Gastrocnemius medialis (tissue), 4 donors: ENCODE measurements at regions not wholly inside any gene's neighbourhood (a gene's known extent, or its start where the extent isn't known, plus 50 kb on each side); places are given as distances from the start of the nearest gene placed in this dataset.

Experiments used
- ATAC-seq, 2 donors: fragments of 150-250 bp; one replicate each; pipeline ENCODE4 v1.9.1; 2016
- DNase-seq, 2 donors: peaks; one replicate each; pipeline ENCODE4 v3.0.0-alpha.2; 2019
- H3K27ac ChIP-seq, 4 donors: fragments of 200-600 bp; sonication (generic); 1 replicate in 1 of 4; 2 replicates in 3 of 4; pipeline ENCODE4 v1.5.1; 2016 to 2018; ENCODE audit warnings: mild to moderate bottlenecking in 2 of 4, moderate library complexity in 1 of 4
- H3K27me3 ChIP-seq, 3 donors: fragments of 200-600 bp; sonication (generic) in 2 of 3; 1 replicate in 1 of 3; 2 replicates in 2 of 3; pipeline versions ENCODE4 v1.5.1 to v1.6.0; 2016 to 2019; ENCODE audit warnings: mild to moderate bottlenecking in 1 of 3, moderate library complexity in 1 of 3
- H3K36me3 ChIP-seq, 2 donors: fragments of 200-600 bp; sonication (generic) in 1 of 2; one replicate each; pipeline ENCODE4 v1.5.1; 2017 to 2018
- H3K4me1 ChIP-seq, 2 donors: fragments of 200-600 bp; sonication (generic) in 1 of 2; one replicate each; pipeline ENCODE4 v1.5.1; 2016 to 2017; ENCODE audit warnings: mild to moderate bottlenecking in 2 of 2
- H3K4me3 ChIP-seq, 4 donors: fragments of 200-600 bp; sonication (generic) in 3 of 4; 1 replicate in 1 of 4; 2 replicates in 3 of 4; pipeline ENCODE4 v1.5.1; 2016 to 2019; ENCODE audit warnings: mild to moderate bottlenecking in 2 of 4
- H3K9me3 ChIP-seq, 3 donors: fragments of 200-600 bp; sonication (generic) in 2 of 3; 1 replicate in 1 of 3; 2 replicates in 2 of 3; pipeline ENCODE4 v1.5.1; 2016 to 2019
- POLR2A ChIP-seq, 2 donors: fragments of 450-650 bp; IDR thresholded peaks; one replicate each; pipeline ENCODE4 v1.6.1; 2017; ENCODE audit warnings: antibody characterized with exemption in 2 of 2, mild to moderate bottlenecking in 2 of 2, moderate library complexity in 2 of 2
- in situ Hi-C, 4 donors: fragments of 200-750 bp; cut with MboI; loops; one replicate each; pipeline versions ENCODE4 v1.15.0 to v1.8.0; 2017; ENCODE audit warnings: low sequenced_read_pairs in 4 of 4
- intact Hi-C: fragments of 100-400 bp; cut with DNase I; formaldehyde crosslinking; loops from one replicate; pipeline ENCODE4 v1.15.1; 2023; ENCODE audit warnings: low total_unique reads
- TF ChIP-seq, protein P1 (sequence below), 5 experiments: fragments of 450-650 bp in 3 of 5; fragments of 200-600 bp in 2 of 5; sonication (generic) in 2 of 5; IDR thresholded peaks in 4 of 5; conservative IDR thresholded peaks in 1 of 5; 1 replicate in 4 of 5; 2 replicates in 1 of 5; pipeline ENCODE4 v1.5.1; 2016 to 2019; ENCODE audit warnings: antibody characterized with exemption in 5 of 5, mild to moderate bottlenecking in 3 of 5, moderate library complexity in 3 of 5

DNA sequence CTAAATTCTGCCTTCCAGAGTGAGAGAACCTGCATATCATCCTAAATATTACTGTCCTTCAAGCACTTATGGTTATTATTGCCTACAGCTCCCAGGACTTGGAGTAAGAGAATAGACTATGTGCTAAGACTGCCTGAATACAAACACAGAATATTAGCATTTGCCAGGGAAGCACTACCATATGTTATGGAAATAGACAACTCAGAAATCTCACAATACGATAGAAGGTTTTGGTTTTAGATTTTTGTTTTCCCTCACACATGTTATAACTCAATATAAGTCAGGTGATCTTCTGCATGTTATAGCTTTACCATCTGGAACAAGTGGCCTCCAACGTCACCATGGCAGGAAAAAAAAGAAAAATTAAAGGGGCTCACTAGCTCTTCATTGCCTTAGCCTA, 413.9 kb downstream of the LRRIQ3 start:
- in situ Hi-C loops (no loop called here), intact Hi-C loops (no loop called here)
- DNase-seq, result no peak

GRCh38 chr1:73783352-73783751, 414.6 kb downstream of the LRRIQ3 start:
- ATAC-seq (no peak), DNase-seq (no peak)
- Histone ChIP-seq H3K9me3 (no peaks in the 10 kb centered on the region), H3K27ac (no peak overlapping the region), H3K4me1 (no peaks in the 10 kb centered on the region), H3K27me3 (no peaks in the 10 kb centered on the region), H3K36me3 (no peaks in the 10 kb centered on the region), H3K4me3 (no peak overlapping the region)
- in situ Hi-C loops (no loop called here), intact Hi-C loops (no loop called here)
- TF ChIP-seq POLR2A (IDR thresholded peaks at IDR 0.05), result no peak
- TF ChIP-seq, protein P1, sequence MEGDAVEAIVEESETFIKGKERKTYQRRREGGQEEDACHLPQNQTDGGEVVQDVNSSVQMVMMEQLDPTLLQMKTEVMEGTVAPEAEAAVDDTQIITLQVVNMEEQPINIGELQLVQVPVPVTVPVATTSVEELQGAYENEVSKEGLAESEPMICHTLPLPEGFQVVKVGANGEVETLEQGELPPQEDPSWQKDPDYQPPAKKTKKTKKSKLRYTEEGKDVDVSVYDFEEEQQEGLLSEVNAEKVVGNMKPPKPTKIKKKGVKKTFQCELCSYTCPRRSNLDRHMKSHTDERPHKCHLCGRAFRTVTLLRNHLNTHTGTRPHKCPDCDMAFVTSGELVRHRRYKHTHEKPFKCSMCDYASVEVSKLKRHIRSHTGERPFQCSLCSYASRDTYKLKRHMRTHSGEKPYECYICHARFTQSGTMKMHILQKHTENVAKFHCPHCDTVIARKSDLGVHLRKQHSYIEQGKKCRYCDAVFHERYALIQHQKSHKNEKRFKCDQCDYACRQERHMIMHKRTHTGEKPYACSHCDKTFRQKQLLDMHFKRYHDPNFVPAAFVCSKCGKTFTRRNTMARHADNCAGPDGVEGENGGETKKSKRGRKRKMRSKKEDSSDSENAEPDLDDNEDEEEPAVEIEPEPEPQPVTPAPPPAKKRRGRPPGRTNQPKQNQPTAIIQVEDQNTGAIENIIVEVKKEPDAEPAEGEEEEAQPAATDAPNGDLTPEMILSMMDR (IDR thresholded peaks at IDR 0.05 in 4 of 5, conservative IDR thresholded peaks at IDR 0.05 in 1 of 5), result no peak

More for the DNA sequence above, 413.9 kb downstream of the LRRIQ3 start:
- no peaks in the 10 kb centered on the region for H3K9me3 ChIP-seq
- ATAC-seq, result no peak
- no peaks in the 10 kb centered on the region for H3K27me3 ChIP-seq
- no peaks in the 10 kb centered on the region for H3K36me3 ChIP-seq
- H3K4me1 ChIP-seq, result no peaks in the 10 kb centered on the region
- TF ChIP-seq, protein P1 (IDR thresholded peaks at IDR 0.05 in 4 of 5, conservative IDR thresholded peaks at IDR 0.05 in 1 of 5), result no peak
- no peak for TF ChIP-seq POLR2A (IDR thresholded peaks at IDR 0.05)
- no peak overlapping the region for H3K27ac ChIP-seq
- H3K4me3 ChIP-seq, result no peak overlapping the region

GRCh38 chr1:73782901-73783300, 415.1 kb downstream of the LRRIQ3 start:
- no peaks in the 10 kb centered on the region for H3K4me1 ChIP-seq
- no peak for DNase-seq
- intact Hi-C loops, result no loop called here
- TF ChIP-seq, protein P1 (IDR thresholded peaks at IDR 0.05 in 4 of 5, conservative IDR thresholded peaks at IDR 0.05 in 1 of 5), result no peak
- no peak for TF ChIP-seq POLR2A (IDR thresholded peaks at IDR 0.05)
- no peak for ATAC-seq
- H3K36me3 ChIP-seq, result no peaks in the 10 kb centered on the region
- H3K4me3 ChIP-seq, result no peak overlapping the region
- in situ Hi-C loops, result no loop called here
- no peaks in the 10 kb centered on the region for H3K27me3 ChIP-seq
- H3K9me3 ChIP-seq, result no peaks in the 10 kb centered on the region
- no peak overlapping the region for H3K27ac ChIP-seq

DNA sequence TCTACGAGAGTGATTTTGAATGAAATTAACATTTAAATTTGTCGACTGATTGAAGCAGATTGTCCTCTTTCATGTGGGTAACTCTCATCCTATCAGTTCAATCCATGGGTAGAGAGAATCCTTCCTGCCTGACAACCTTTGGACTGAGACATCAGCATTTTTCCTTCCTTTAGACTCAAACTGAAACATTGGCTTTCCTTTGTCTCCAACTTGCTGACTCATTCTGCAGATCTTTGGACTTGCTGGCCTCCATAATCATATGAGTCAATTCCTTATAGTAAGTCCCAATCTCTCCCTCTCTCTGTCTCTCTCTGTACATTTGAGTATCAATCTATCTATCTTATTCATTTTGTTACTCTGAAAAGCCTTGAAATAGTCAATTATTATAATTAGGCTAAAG, 416.7 kb downstream of the LRRIQ3 start:
- Histone ChIP-seq H3K27me3 (no peaks in the 10 kb centered on the region), H3K4me1 (no peaks in the 10 kb centered on the region), H3K36me3 (no peaks in the 10 kb centered on the region), H3K9me3 (no peaks in the 10 kb centered on the region), H3K4me3 (no peak overlapping the region), H3K27ac (no peak overlapping the region)
- no peak for ATAC-seq
- TF ChIP-seq POLR2A (IDR thresholded peaks at IDR 0.05), result no peak
- TF ChIP-seq, protein P1 (IDR thresholded peaks at IDR 0.05 in 4 of 5, conservative IDR thresholded peaks at IDR 0.05 in 1 of 5), result no peak
- intact Hi-C loops (no loop called here), in situ Hi-C loops (no loop called here)
- no peak for DNase-seq

DNA sequence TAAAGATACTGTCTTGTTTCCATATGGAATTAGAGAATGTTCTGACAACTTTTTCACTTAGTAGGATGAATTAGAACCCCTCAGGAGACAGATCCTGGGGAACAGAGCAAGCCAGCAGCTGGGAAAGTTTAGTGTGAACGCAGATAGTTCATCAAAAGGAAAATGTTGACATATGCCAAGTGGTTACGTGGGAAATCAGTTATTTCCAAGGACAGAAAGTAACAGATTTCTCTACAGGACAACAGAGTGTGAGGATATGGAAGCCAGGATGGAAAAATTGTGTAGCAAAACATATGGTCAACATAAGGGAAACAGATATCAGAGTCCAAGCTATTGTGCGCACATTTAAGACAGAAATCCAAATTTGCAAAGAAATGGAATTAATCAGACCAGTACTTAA, 419.5 kb downstream of the LRRIQ3 start:
- H3K27ac ChIP-seq, result no peak overlapping the region
- in situ Hi-C loops, result no loop called here
- no peak for ATAC-seq
- DNase-seq, result no peak
- no peaks in the 10 kb centered on the region for H3K9me3 ChIP-seq
- no peaks in the 10 kb centered on the region for H3K27me3 ChIP-seq
- no peaks in the 10 kb centered on the region for H3K36me3 ChIP-seq
- no peaks in the 10 kb centered on the region for H3K4me1 ChIP-seq
- TF ChIP-seq, protein P1 (IDR thresholded peaks at IDR 0.05 in 4 of 5, conservative IDR thresholded peaks at IDR 0.05 in 1 of 5), result no peak
- TF ChIP-seq POLR2A (IDR thresholded peaks at IDR 0.05), result no peak
- intact Hi-C loops, result no loop called here
- no peak overlapping the region for H3K4me3 ChIP-seq
